ENCODE measurements at regions not wholly inside any gene's neighbourhood (a gene's known extent, or its start where the extent isn't known, plus 50 kb on each side); places are given as distances from the start of the nearest gene placed in this dataset.

- TF ChIP-seq GLIS3 (CRISPR knock-in tag; IDR thresholded peaks at IDR 0.05) (no peak), ZNF8 (CRISPR knock-in tag; IDR thresholded peaks at IDR 0.05) (no peak), CSDC2 (CRISPR knock-in tag; IDR thresholded peaks at IDR 0.05) (no peak), ZNF565 (CRISPR knock-in tag; conservative IDR thresholded peaks at IDR 0.05; ENCODE audit: low read depth) (no peak), RARB (CRISPR knock-in tag; IDR thresholded peaks at IDR 0.05) (no peak), ZC3H10 (CRISPR knock-in tag; IDR thresholded peaks at IDR 0.05) (no peak), PATZ1 (CRISPR knock-in tag; IDR thresholded peaks at IDR 0.05; ENCODE audit: borderline replicate concordance) (no peak), SNAI2 (CRISPR knock-in tag; IDR thresholded peaks at IDR 0.05) (no peak), ZFP30 (CRISPR knock-in tag; IDR thresholded peaks at IDR 0.05) (no peak), ZNF70 (CRISPR knock-in tag; IDR thresholded peaks at IDR 0.05) (no peak)
Observed at GRCh38 chr14:106528717-106529116, 1002.3 kb downstream of the TMEM121 start.
